H1 (cell line): ENCODE measurements at regions not wholly inside any gene's neighbourhood (a gene's known extent, or its start where the extent isn't known, plus 50 kb on each side); places are given as distances from the start of the nearest gene placed in this dataset.

ENCODE experiments used
- CTCF ChIA-PET: fragments of 300-600 bp; sonication (Branson Sonifier 250); formaldehyde crosslinking; loops from one replicate; lab custom pipeline; 2021; ENCODE audit not compliant: partially characterized antibody; lab: Charles Lee
- POLR2A ChIA-PET: fragments of 300-600 bp; sonication (Branson Sonifier 250); formaldehyde crosslinking; loops from one replicate; lab custom pipeline; 2021; ENCODE audit warnings: inconsistent platforms; ENCODE audit not compliant: partially characterized antibody; lab: Charles Lee
- DNase-seq, 2 experiments: peaks; one replicate each; pipeline versions ENCODE4 v3.0.0 to v3.0.0-alpha.2; 2010 to 2022; ENCODE audit warnings: low spot score in 2 of 2, low read depth in 1 of 2, mixed read lengths in 1 of 2
- FAIRE-seq: peaks from 2 replicates; lab custom pipeline; 2011; peaks lifted over from hg19 to GRCh38; lab: Jason Lieb, UNC
- H2AFZ ChIP-seq: 2 replicates; pipeline ENCODE4 v1.8.1; 2012; ENCODE audit warnings: low read length, inconsistent platforms
- H2AK5ac ChIP-seq: 2 replicates; pipeline ENCODE4 v1.6.1; 2013; ENCODE audit warnings: low read depth, low read length
- H2BK120ac ChIP-seq: replicated peaks from 2 replicates; pipeline ENCODE3; 2013; ENCODE audit warnings: low read depth, low read length, inconsistent platforms
- H2BK12ac ChIP-seq: 2 replicates; pipeline ENCODE4 v1.6.1; 2013; ENCODE audit warnings: low read depth, low read length
- H2BK15ac ChIP-seq: 2 replicates; pipeline ENCODE4 v1.6.1; 2013; ENCODE audit warnings: low read length
- H2BK20ac ChIP-seq: 2 replicates; pipeline ENCODE4 v1.6.1; 2013; ENCODE audit warnings: low read length
- H2BK5ac ChIP-seq: 2 replicates; pipeline ENCODE4 v1.6.1; 2013; ENCODE audit warnings: low read depth, low read length
- H3K14ac ChIP-seq: 2 replicates; pipeline ENCODE4 v1.6.1; 2013; ENCODE audit warnings: inconsistent platforms; ENCODE audit not compliant: insufficient read length
- H3K18ac ChIP-seq: 2 replicates; pipeline ENCODE4 v1.6.1; 2013; ENCODE audit warnings: low read length; ENCODE audit errors: extremely low read depth
- H3K23ac ChIP-seq: 2 replicates; pipeline ENCODE4 v1.6.1; 2013; ENCODE audit warnings: inconsistent platforms; ENCODE audit not compliant: insufficient read length
- H3K23me2 ChIP-seq: 2 replicates; pipeline ENCODE4 v1.6.1; 2013; ENCODE audit warnings: low read depth, low read length
- H3K27ac ChIP-seq: 2 replicates; pipeline ENCODE4 v1.6.1; 2011; ENCODE audit warnings: low read depth, low read length, inconsistent platforms
- H3K27me3 ChIP-seq, 4 experiments: replicated peaks in 1 of 4; 1 replicate in 1 of 4; 2 replicates in 3 of 4; pipeline versions ENCODE4 v1.6.1 to v1.8.1; 2011 to 2013; ENCODE audit warnings: low read length in 3 of 4, mild to moderate bottlenecking in 3 of 4, inconsistent platforms in 2 of 4, mixed read lengths in 2 of 4, moderate library complexity in 1 of 4; ENCODE audit not compliant: control insufficient read depth in 3 of 4, insufficient read depth in 3 of 4; ENCODE audit errors: extremely low read depth in 1 of 4
- H3K36me3 ChIP-seq, 4 experiments: 2 replicates each; pipeline versions ENCODE4 v1.6.1 to v1.8.1; 2011 to 2013; ENCODE audit warnings: mild to moderate bottlenecking in 4 of 4, low read length in 3 of 4, moderate library complexity in 2 of 4, control low read depth in 1 of 4, inconsistent platforms in 1 of 4; ENCODE audit not compliant: insufficient read depth in 4 of 4, control insufficient read depth in 2 of 4
- H3K4ac ChIP-seq: replicated peaks from 2 replicates; pipeline ENCODE3; 2013; ENCODE audit warnings: low read length, low read depth, mixed read lengths, inconsistent platforms; ENCODE audit not compliant: insufficient read length
- H3K4me1 ChIP-seq, 4 experiments: replicated peaks in 1 of 4; 1 replicate in 1 of 4; 2 replicates in 3 of 4; pipeline versions ENCODE4 v1.6.1 to v1.8.1; 2011 to 2013; ENCODE audit warnings: low read length in 3 of 4, inconsistent platforms in 2 of 4, mixed read lengths in 1 of 4; ENCODE audit not compliant: insufficient read depth in 4 of 4, control insufficient read depth in 3 of 4
- H3K4me2 ChIP-seq, 2 experiments: 2 replicates each; pipeline versions ENCODE4 v1.6.1 to v1.8.1; 2011 to 2013; ENCODE audit warnings: low read depth in 2 of 2, low read length in 2 of 2, control low read depth in 1 of 2, inconsistent platforms in 1 of 2, mild to moderate bottlenecking in 1 of 2; ENCODE audit not compliant: insufficient read depth in 1 of 2
- H3K4me3 ChIP-seq, 4 experiments: fragments of 200-600, 300-600 bp in 1 of 4; sonication (generic), shearing (Covaris generic), sonication (Bioruptor Twin) in 1 of 4; 2 replicates each; pipeline versions ENCODE4 v1.5.1 to v1.8.1; 2011 to 2016; ENCODE audit warnings: low read length in 4 of 4, low read depth in 3 of 4, control low read depth in 2 of 4, inconsistent platforms in 2 of 4, mild to moderate bottlenecking in 2 of 4, mixed read lengths in 1 of 4, moderate library complexity in 1 of 4; ENCODE audit not compliant: insufficient read depth in 2 of 4; ENCODE audit errors: extremely low read depth in 1 of 4
- H3K56ac ChIP-seq: replicated peaks from 2 replicates; pipeline ENCODE3; 2013; ENCODE audit warnings: low read depth, mild to moderate bottlenecking, mixed read lengths, low read length, inconsistent platforms; ENCODE audit not compliant: insufficient read length
- H3K79me1 ChIP-seq: 2 replicates; pipeline ENCODE4 v1.6.1; 2013; ENCODE audit warnings: low read depth, low read length, control low read depth
- H3K79me2 ChIP-seq, 2 experiments: 2 replicates each; pipeline versions ENCODE4 v1.6.1 to v1.8.1; 2012 to 2013; ENCODE audit warnings: low read length in 2 of 2, mild to moderate bottlenecking in 2 of 2, inconsistent platforms in 1 of 2; ENCODE audit not compliant: insufficient read depth in 2 of 2, control insufficient read depth in 1 of 2
- H3K9ac ChIP-seq, 4 experiments: replicated peaks in 1 of 4; 1 replicate in 1 of 4; 2 replicates in 3 of 4; pipeline versions ENCODE4 v1.6.1 to v1.8.1; 2011 to 2013; ENCODE audit warnings: low read depth in 3 of 4, low read length in 3 of 4, control low read depth in 2 of 4, mild to moderate bottlenecking in 2 of 4, moderate library complexity in 2 of 4, inconsistent platforms in 1 of 4; ENCODE audit errors: extremely low read depth in 1 of 4
- H3K9me3 ChIP-seq, 2 experiments: 2 replicates each; pipeline versions ENCODE4 v1.6.1 to v1.8.1; 2012 to 2013; ENCODE audit warnings: mild to moderate bottlenecking in 2 of 2, moderate library complexity in 2 of 2, control low read depth in 1 of 2, inconsistent platforms in 1 of 2, low read depth in 1 of 2, low read length in 1 of 2, mixed read lengths in 1 of 2; ENCODE audit not compliant: insufficient read depth in 2 of 2
- H4K20me1 ChIP-seq, 2 experiments: replicated peaks in 1 of 2; 2 replicates each; pipeline versions ENCODE3 to v1.8.1; 2011 to 2013; ENCODE audit warnings: inconsistent platforms in 2 of 2, low read length in 2 of 2, mild to moderate bottlenecking in 1 of 2; ENCODE audit not compliant: insufficient read depth in 2 of 2, control insufficient read depth in 1 of 2
- H4K5ac ChIP-seq: 2 replicates; pipeline ENCODE4 v1.6.1; 2013; ENCODE audit warnings: low read length, low read depth, mixed read lengths, inconsistent platforms; ENCODE audit not compliant: insufficient read length
- H4K8ac ChIP-seq: 2 replicates; pipeline ENCODE4 v1.8.0; 2013; ENCODE audit warnings: mild to moderate bottlenecking, moderate library complexity, low read length, inconsistent platforms; ENCODE audit not compliant: insufficient read depth; ENCODE audit errors: extremely low read depth
- H4K91ac ChIP-seq: replicated peaks from 2 replicates; pipeline ENCODE3; 2013; ENCODE audit warnings: low read length, mixed read lengths, inconsistent platforms; ENCODE audit not compliant: insufficient read length
- EGR1 ChIP-seq: IDR thresholded peaks from 2 replicates; pipeline ENCODE4 v1.6.1; 2011; ENCODE audit warnings: low read depth, low read length, borderline replicate concordance
- GABPA ChIP-seq: IDR thresholded peaks from 2 replicates; pipeline ENCODE4 v1.6.1; 2011; ENCODE audit warnings: mild to moderate bottlenecking, low read length, moderate library complexity, borderline replicate concordance; ENCODE audit not compliant: insufficient read depth
- JUND ChIP-seq: IDR thresholded peaks from 2 replicates; pipeline ENCODE4 v1.6.1; 2011; ENCODE audit warnings: mild to moderate bottlenecking, improper control_type of control experiment, low read length
- MAFK ChIP-seq: IDR thresholded peaks from 2 replicates; pipeline ENCODE4 v1.6.1; 2012; ENCODE audit warnings: low read depth, mild to moderate bottlenecking, improper control_type of control experiment, low read length
- SUZ12 ChIP-seq: fragments of 200-600 bp; sonication (generic); IDR thresholded peaks from 2 replicates; pipeline ENCODE4 v1.6.1; 2012; ENCODE audit warnings: mild to moderate bottlenecking, inconsistent platforms, low read length, moderate library complexity, mixed read lengths
- TAF7 ChIP-seq: optimal IDR thresholded peaks from 2 replicates; pipeline ENCODE3; 2011; ENCODE audit warnings: low read depth, mild to moderate bottlenecking, inconsistent platforms, low read length, moderate library complexity, borderline replicate concordance
- TCF12 ChIP-seq: IDR thresholded peaks from 2 replicates; pipeline ENCODE4 v1.6.1; 2011; ENCODE audit warnings: low read depth, mild to moderate bottlenecking, low read length
- WGBS, 2 experiments: shearing (Covaris generic) in 1 of 2; methylation state at CpG; one replicate each; pipeline versions ENCODE4 v1.1.6 to v1.1.7; 2013 to 2015; ENCODE audit warnings: low lambda C conversion rate in 2 of 2, mixed read lengths in 2 of 2, inconsistent platforms in 1 of 2, low coverage in 1 of 2, missing lambda C conversion rate in 1 of 2; ENCODE audit not compliant: insufficient replicate concordance in 2 of 2, insufficient coverage in 1 of 2, insufficient read length in 1 of 2; ENCODE audit errors: extremely low coverage in 1 of 2, missing lambda C conversion rate in 1 of 2; 5-methylcytosine and 5-hydroxymethylcytosine counted together

DNA sequence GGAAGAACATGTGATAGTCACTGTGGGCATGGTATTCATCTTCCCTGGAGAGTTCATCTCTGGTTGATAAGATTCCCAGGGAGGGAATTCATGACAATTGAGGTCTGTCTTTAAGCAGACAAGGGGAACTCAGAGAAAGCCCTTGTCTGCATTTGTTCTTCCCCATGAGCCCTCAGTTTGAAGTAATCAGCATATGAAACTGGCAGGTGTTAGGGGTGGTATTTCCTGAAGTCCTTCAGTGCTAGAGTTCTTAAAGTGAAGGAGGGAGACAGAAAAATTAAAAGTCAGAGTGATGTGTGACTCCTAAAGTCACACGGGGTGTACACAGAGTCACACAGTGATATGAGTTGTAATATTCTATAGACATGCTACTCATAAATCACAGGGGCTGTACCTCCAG lies 60.6 kb upstream of the SYK start:
- ChIA-PET POLR2A (no interaction called here), CTCF (no interaction called here)
- Histone ChIP-seq H3K4me2 (no peak overlapping the region), H3K4me1 (no peaks in the 10 kb centered on the region), H3K4me3 (no peak overlapping the region), H4K20me1 (no peaks in the 10 kb centered on the region), H3K23ac (no peak overlapping the region), H2BK12ac (no peak overlapping the region), H3K79me1 (no peaks in the 10 kb centered on the region), H2BK15ac (no peak overlapping the region), H2BK20ac (no peak overlapping the region), H2BK120ac (no peak overlapping the region), H3K9me3 (peaks cover 16 to 29% of the 10 kb centered on the region in 2 experiments), H3K4ac (no peak overlapping the region), H3K9ac (no peak overlapping the region), H4K5ac (no peak overlapping the region), H2AFZ (no peak overlapping the region), H3K27me3 (no peaks in the 10 kb centered on the region), H2BK5ac (no peak overlapping the region), H4K8ac (no peak overlapping the region), H3K27ac (no peak overlapping the region), H3K14ac (no peak overlapping the region), H3K18ac (no peak overlapping the region), H3K23me2 (no peaks in the 10 kb centered on the region), H3K79me2 (no peaks in the 10 kb centered on the region), H3K36me3 (no peaks in the 10 kb centered on the region), H3K56ac (no peak overlapping the region), H4K91ac (no peak overlapping the region), H2AK5ac (no peak overlapping the region)
- TF ChIP-seq GABPA = no peak
- TF ChIP-seq TAF7 = no peak
- TF ChIP-seq JUND = no peak
- TF ChIP-seq MAFK = no peak
- no peak for TF ChIP-seq EGR1
- no peak for TF ChIP-seq TCF12
- TF ChIP-seq SUZ12 = no peak
- FAIRE-seq (no peak), DNase-seq (no peak)
- 95% methylated on average over 1 of the region's 1 CpG; no CpG with 5 or more reads in 1 of the 2 experiments for WGBS, 2 experiments
